CD14-positive monocyte (primary cell): ENCODE measurements at regions not wholly inside any gene's neighbourhood (a gene's known extent, or its start where the extent isn't known, plus 50 kb on each side); places are given as distances from the start of the nearest gene placed in this dataset.

Source experiments
- DNase-seq, 3 donors: peaks; one replicate each; pipeline ENCODE4 v3.0.0-alpha.2; 2011 to 2022
- H2AFZ ChIP-seq: 2 replicates; pipeline ENCODE4 v1.6.0; 2012; ENCODE audit warnings: mild to moderate bottlenecking, low read depth, low read length, inconsistent platforms; ENCODE audit not compliant: insufficient read depth, poor library complexity, severe bottlenecking
- H3K27ac ChIP-seq, 2 donors: 1 replicate in 1 of 2; 2 replicates in 1 of 2; pipeline ENCODE4 v1.5.1; 2012 to 2013; ENCODE audit warnings: low read length in 2 of 2, control low read depth in 1 of 2, inconsistent platforms in 1 of 2, low read depth in 1 of 2, mild to moderate bottlenecking in 1 of 2
- H3K27me3 ChIP-seq, 2 donors: one replicate each; pipeline versions ENCODE4 v1.6.0 to v1.6.1; 2011 to 2013; ENCODE audit warnings: low read length in 2 of 2; ENCODE audit not compliant: control insufficient read depth in 2 of 2, insufficient read depth in 2 of 2
- H3K36me3 ChIP-seq, 2 donors: replicated peaks in 1 of 2; 1 replicate in 1 of 2; 2 replicates in 1 of 2; pipeline versions ENCODE4 v1.5.1 to v1.6.1; 2012 to 2013; ENCODE audit warnings: low read length in 2 of 2, control low read depth in 1 of 2, inconsistent platforms in 1 of 2, mild to moderate bottlenecking in 1 of 2; ENCODE audit not compliant: insufficient read depth in 2 of 2, control insufficient read depth in 1 of 2
- H3K4me1 ChIP-seq, 2 donors: 1 replicate in 1 of 2; 2 replicates in 1 of 2; pipeline versions ENCODE4 v1.5.1 to v1.6.1; 2012 to 2013; ENCODE audit warnings: low read length in 2 of 2, control low read depth in 1 of 2, inconsistent platforms in 1 of 2, mild to moderate bottlenecking in 1 of 2, moderate library complexity in 1 of 2; ENCODE audit not compliant: insufficient read depth in 2 of 2, control insufficient read depth in 1 of 2
- H3K4me2 ChIP-seq: replicated peaks from 2 replicates; pipeline ENCODE3; 2012; ENCODE audit warnings: low read length, moderate library complexity, mild to moderate bottlenecking; ENCODE audit not compliant: poor library complexity, severe bottlenecking; ENCODE audit errors: extremely low read depth
- H3K4me3 ChIP-seq, 3 experiments: fragments of 200-600 bp in 1 of 3; sonication (generic) in 1 of 3; replicated peaks in 1 of 3; 1 replicate in 2 of 3; 2 replicates in 1 of 3; pipeline ENCODE4 v1.5.1; 2011 to 2013; ENCODE audit warnings: low read length in 3 of 3, mild to moderate bottlenecking in 3 of 3, control low read depth in 2 of 3, low read depth in 2 of 3, inconsistent platforms in 1 of 3, moderate library complexity in 1 of 3
- H3K79me2 ChIP-seq: 2 replicates; pipeline ENCODE4 v1.6.0; 2012; ENCODE audit warnings: mild to moderate bottlenecking, control low read depth, inconsistent platforms, low read length, moderate library complexity; ENCODE audit not compliant: insufficient read depth
- H3K9ac ChIP-seq: 2 replicates; pipeline ENCODE4 v1.6.0; 2017; ENCODE audit warnings: low read length, mild to moderate bottlenecking; ENCODE audit not compliant: insufficient read depth, poor library complexity, severe bottlenecking
- H3K9me3 ChIP-seq, 2 donors: replicated peaks in 1 of 2; 1 replicate in 1 of 2; 2 replicates in 1 of 2; pipeline versions ENCODE4 v1.5.1 to v1.6.1; 2012 to 2013; ENCODE audit warnings: low read length in 2 of 2, control low read depth in 1 of 2; ENCODE audit not compliant: control insufficient read depth in 1 of 2, insufficient read depth in 1 of 2
- H4K20me1 ChIP-seq: 2 replicates; pipeline ENCODE4 v1.6.0; 2012; ENCODE audit warnings: mild to moderate bottlenecking, low read length, control low read depth, moderate library complexity; ENCODE audit not compliant: insufficient read depth
- H3K27ac Mint-ChIP-seq, 7 donors: one replicate each; pipeline ENCODE4 v1.8.0; 2020; ENCODE audit warnings: mild to moderate bottlenecking in 7 of 7, mixed read lengths in 7 of 7, moderate library complexity in 6 of 7, inconsistent platforms in 2 of 7
- H3K27me3 Mint-ChIP-seq, 3 donors: one replicate each; pipeline ENCODE4 v1.8.0; 2021 to 2022; ENCODE audit warnings: low read depth in 3 of 3, mild to moderate bottlenecking in 3 of 3, mixed read lengths in 3 of 3, moderate library complexity in 3 of 3, inconsistent platforms in 1 of 3
- H3K36me3 Mint-ChIP-seq, 2 donors: one replicate each; pipeline ENCODE4 v1.8.0; 2020; ENCODE audit warnings: mixed read lengths in 2 of 2, inconsistent platforms in 1 of 2, mild to moderate bottlenecking in 1 of 2
- H3K4me1 Mint-ChIP-seq: one replicate; pipeline ENCODE4 v1.8.0; 2020; ENCODE audit warnings: mild to moderate bottlenecking, mixed read lengths
- H3K4me3 Mint-ChIP-seq, 2 donors: one replicate each; pipeline ENCODE4 v1.8.0; 2020; ENCODE audit warnings: mild to moderate bottlenecking in 2 of 2, mixed read lengths in 2 of 2, moderate library complexity in 1 of 2
- H3K9me3 Mint-ChIP-seq, 7 donors: one replicate each; pipeline ENCODE4 v1.8.0; 2020 to 2022; ENCODE audit warnings: mixed read lengths in 7 of 7, mild to moderate bottlenecking in 6 of 7, moderate library complexity in 6 of 7, inconsistent platforms in 2 of 7
- WGBS: methylation state at CpG from one replicate; pipeline ENCODE4 v1.1.5; 2013; ENCODE audit warnings: missing lambda C conversion rate; ENCODE audit not compliant: insufficient coverage; 5-methylcytosine and 5-hydroxymethylcytosine counted together
- intact Hi-C, 2 donors: fragments of 100-400 bp; cut with micrococcal nuclease; formaldehyde crosslinking; loops; one replicate each; pipeline versions ENCODE4 v1.15.0 to v1.15.1; 2023
- TF ChIP-seq, protein P1 (sequence below): fragments of 200-600 bp; IDR thresholded peaks from one replicate; pipeline ENCODE4 v1.8.0; 2022; ENCODE audit warnings: antibody characterized with exemption, mild to moderate bottlenecking

DNA sequence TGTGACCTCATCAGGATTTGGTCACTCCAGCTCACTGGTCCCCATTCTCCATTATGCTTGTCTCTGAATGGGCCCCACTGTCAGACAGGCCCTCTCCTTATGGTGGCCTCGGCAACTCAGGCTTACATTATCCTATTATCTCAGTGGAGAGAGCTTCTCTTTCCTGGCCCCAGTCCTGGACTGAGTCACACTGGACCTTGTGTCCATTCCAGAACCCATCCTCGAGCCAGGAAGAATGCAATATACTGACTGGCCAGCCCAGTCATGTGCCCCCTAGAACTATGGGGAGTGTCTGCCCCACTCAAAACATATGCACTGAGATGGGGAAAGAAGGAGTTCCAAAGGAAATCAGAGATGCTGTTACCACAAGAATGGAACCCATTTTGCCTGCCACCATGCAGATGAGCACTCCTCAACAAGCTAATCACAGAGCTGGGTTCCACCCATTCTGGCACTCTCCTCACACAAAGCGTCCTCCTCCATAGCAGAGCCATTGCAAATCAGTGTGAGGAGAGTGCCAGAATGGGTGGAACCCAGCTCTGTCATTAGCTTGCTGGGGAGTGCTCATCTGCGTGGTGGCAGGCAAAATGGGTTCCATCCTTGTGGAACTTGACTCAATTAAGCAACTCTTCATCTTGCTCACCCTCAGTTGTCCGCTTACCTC lies 71.9 kb downstream of the CHRNA1 start:
- Histone ChIP-seq H3K4me3 (no peak overlapping the region), H4K20me1 (no peaks in the 10 kb centered on the region), H3K36me3 (no peaks in the 10 kb centered on the region), H3K4me2 (no peak overlapping the region), H3K27me3 (peaks cover 3 to 8% of the 10 kb centered on the region in 2 donors), H3K4me1 (peaks cover 6 to 13% of the 10 kb centered on the region in 2 donors), H3K9ac (no peak overlapping the region), H3K79me2 (no peaks in the 10 kb centered on the region), H2AFZ (no peak overlapping the region), H3K27ac (no peak overlapping the region), H3K9me3 (no peaks in the 10 kb centered on the region)
- peaks cover 11 to 19% (median 15%) of the 10 kb centered on the region in 3 donors for H3K27me3 Mint-ChIP-seq
- WGBS: 100% methylated on average over 2 of the region's 5 CpGs
- H3K27ac Mint-ChIP-seq: peak overlapping the region in 1 of 7 donors; percentile 4
- no peak for DNase-seq
- peaks cover 19% of the 10 kb centered on the region for H3K4me1 Mint-ChIP-seq
- no peaks in the 10 kb centered on the region for H3K36me3 Mint-ChIP-seq
- TF ChIP-seq, protein P1, sequence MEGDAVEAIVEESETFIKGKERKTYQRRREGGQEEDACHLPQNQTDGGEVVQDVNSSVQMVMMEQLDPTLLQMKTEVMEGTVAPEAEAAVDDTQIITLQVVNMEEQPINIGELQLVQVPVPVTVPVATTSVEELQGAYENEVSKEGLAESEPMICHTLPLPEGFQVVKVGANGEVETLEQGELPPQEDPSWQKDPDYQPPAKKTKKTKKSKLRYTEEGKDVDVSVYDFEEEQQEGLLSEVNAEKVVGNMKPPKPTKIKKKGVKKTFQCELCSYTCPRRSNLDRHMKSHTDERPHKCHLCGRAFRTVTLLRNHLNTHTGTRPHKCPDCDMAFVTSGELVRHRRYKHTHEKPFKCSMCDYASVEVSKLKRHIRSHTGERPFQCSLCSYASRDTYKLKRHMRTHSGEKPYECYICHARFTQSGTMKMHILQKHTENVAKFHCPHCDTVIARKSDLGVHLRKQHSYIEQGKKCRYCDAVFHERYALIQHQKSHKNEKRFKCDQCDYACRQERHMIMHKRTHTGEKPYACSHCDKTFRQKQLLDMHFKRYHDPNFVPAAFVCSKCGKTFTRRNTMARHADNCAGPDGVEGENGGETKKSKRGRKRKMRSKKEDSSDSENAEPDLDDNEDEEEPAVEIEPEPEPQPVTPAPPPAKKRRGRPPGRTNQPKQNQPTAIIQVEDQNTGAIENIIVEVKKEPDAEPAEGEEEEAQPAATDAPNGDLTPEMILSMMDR: no peak
- intact Hi-C loops: loop anchor here in 1 of 2 donors (10.0 kb wide), 1 partner anchor 228 kb away; no protein-coding TSS in a partner anchor
- H3K4me3 Mint-ChIP-seq: no peak overlapping the region
- H3K9me3 Mint-ChIP-seq: peaks cover 0 to 3% (median 2%) of the 10 kb centered on the region in 7 donors

DNA sequence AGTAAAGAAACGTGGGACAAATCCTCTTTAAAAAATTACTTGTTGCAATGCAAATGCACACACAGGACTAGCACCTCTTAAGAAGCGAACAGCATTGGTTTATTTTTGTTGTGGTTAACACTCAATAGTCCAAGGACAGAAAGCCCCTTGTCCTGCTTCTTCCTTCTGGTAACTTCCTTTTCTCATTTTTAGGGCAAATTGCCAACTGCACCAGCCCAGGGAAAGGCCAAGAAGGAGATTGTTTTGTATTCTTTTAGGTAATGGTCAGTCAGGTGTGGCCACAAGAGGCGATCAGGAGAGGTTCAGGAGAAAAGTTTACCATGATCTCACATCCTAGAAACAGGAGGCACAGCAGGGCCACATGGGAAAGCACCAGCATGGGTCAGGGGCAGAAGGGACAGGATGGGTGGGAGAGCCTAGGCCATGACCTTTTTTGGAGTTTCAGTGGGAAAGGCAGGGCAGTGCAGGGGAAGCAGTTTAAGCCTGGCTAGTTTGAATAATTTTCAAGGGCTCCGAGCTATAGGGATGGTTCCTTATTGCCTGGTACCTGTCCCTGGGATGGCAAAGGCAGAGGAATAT lies 73.0 kb downstream of the CHRNA1 start:
- Histone ChIP-seq H3K4me3 (no peak overlapping the region), H3K4me2 (peak overlapping the region; percentile 9), H3K36me3 (no peaks in the 10 kb centered on the region), H2AFZ (no peak overlapping the region), H3K27me3 (peaks cover 3 to 8% of the 10 kb centered on the region in 2 donors), H4K20me1 (no peaks in the 10 kb centered on the region), H3K4me1 (peaks cover 6 to 14% of the 10 kb centered on the region in 2 donors), H3K27ac (no peak overlapping the region), H3K9ac (no peak overlapping the region), H3K9me3 (no peaks in the 10 kb centered on the region), H3K79me2 (no peaks in the 10 kb centered on the region)
- Mint-ChIP-seq H3K36me3 (no peaks in the 10 kb centered on the region), H3K27ac (peak overlapping the region in 1 of 7 donors; percentile 54), H3K4me3 (no peak overlapping the region), H3K4me1 (peaks cover 25% of the 10 kb centered on the region), H3K27me3 (peaks cover 11 to 18% (median 16%) of the 10 kb centered on the region in 3 donors), H3K9me3 (peaks cover 0 to 3% (median 0%) of the 10 kb centered on the region in 7 donors)
- WGBS: 100% methylated on average over 1 of the region's 4 CpGs
- peak in 2 of 3 donors; percentile 37 to 48 for DNase-seq
- TF ChIP-seq, protein P1: no peak
- intact Hi-C loops: loop anchor here in 1 of 2 donors (10.0 kb wide), 1 partner anchor 226 kb away; no protein-coding TSS in a partner anchor
